ENCODE measurements at regions not wholly inside any gene's neighbourhood (a gene's known extent, or its start where the extent isn't known, plus 50 kb on each side); places are given as distances from the start of the nearest gene placed in this dataset.
"Not testable (repeated sequence)": the region's sequence is repeated elsewhere in the genome, so short reads cannot be mapped to it uniquely, and the experiment has no call there.

DNA sequence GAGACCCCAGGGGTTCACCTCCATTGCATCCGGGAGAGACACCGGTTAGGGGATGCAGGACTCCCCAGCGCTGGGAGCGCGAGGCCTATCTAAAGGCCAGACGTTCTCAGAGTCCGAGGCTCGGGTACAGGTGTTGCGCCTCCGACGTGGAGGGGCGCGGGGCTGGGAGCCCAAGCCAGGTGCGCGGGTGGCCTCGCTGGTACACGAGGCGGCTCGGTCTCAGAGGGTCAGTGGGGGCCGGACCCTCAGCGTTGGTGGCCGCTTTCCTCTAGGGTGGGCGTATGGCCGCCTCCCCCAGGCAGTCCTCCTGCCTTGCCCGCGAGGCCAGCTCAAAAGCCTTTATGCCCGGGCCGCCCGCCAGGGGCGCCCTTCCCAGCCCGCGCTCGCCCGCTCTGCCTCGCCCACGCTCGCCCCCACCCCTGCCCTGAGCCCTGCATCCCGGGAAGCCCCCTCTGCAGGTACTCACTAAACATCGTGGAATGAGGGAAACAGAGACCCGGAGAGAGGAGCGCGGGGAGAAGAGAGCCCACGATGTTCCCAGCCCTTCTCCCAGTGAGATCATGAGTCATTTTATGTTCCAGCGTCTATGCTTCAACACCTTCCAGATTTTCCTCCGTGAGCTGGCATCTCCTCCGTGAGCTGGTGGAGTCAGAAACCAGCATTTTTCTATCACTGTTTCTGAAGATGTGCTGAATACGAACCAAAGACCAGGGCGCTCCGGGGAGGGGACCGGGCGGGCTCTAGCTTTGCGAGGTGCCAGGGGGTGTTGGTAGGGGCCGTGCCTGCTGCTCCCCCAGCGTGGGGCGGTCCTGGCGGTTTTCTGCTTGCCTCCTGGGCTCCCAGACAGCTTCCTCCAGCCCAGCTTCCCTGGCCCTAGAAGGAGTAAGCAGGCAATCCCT lies 73.8 kb downstream of the DIO3 start:
- DNase-seq: no peak

DNA sequence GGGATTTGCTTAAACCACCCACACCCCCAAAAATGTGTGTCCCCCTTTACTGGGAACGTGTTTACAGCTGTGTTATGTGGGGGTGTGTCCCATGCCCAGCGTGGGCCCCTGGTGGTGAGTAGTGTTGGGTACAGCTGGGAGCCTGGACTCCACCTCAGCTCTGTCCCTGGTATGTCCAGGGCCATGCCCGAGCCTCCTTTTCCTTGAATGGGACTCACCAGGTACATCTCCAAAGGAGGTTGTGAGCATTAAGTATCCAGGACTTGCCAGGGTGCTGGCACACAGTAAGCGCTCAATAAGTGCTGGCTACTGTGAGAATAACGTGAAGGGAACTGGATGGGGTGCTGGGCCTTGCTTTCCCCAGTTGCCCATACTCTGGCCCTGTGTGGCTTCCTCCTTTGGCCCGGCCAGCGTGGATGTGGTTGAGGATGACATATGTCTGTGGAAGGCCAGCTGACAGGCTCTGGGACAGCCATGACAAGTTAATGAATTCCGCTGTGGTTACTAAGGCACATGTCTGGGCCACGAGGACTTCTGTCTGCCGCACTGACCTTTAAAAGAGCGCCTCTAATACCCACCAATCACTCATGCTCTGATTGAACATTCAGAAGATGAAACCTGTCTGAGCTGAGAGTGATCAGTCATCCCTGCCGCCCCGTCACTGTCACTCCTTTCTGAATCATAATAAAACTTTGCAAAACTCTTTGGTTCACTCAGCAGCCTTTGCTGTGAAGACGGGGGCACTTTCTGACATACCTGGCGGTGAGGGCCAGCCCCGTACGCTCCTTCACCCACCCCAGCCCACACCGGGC lies 74.7 kb downstream of the DIO3 start:
- no peak for DNase-seq

DNA sequence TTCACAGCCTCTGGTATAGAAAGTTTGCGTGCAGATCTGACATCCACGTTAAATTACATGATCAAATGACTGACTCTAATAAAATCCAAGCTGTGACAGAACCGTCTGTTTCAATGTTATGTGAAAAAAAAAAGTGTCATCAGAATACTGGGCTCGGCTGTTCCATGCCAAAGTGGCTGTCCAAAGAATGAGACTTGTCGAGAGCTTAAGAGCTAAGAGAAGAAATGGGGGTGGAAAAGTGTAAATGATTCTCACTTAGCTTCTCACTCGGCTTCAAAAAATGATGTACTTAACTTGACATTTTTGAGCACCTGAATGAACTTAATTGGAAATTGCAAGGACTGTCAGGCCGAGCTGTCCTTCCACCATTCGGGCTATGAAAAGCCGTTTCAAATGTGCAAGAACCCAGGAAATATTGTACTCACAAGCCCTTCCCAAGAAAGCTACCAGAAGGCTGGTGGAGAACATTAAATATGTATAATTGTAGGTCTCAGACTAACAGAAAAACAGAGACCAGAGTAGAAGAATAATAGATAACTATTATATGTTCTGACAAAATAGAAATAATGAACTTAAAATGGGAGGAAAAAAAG lies 78.0 kb downstream of the DIO3 start:
- no peak for DNase-seq

DNA sequence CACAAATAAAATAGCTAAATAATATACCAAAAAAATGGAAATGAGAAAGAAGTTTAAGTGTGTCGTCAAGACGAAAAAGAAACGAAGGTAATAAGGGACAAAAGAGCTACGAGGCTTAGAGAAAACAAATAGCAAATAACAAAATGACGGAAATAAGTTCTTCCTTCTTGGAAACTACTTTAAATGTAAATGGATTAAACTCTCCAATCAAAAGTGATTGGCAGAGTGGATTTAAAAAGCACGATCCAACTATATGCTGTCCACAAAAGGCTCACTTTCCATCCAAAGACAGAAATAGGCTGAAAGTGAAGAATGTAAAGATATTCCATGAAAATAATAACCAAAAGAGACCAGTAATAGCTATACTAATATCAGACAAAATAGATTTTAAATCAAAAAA lies 82.4 kb downstream of the DIO3 start:
- no peak for DNase-seq

DNA sequence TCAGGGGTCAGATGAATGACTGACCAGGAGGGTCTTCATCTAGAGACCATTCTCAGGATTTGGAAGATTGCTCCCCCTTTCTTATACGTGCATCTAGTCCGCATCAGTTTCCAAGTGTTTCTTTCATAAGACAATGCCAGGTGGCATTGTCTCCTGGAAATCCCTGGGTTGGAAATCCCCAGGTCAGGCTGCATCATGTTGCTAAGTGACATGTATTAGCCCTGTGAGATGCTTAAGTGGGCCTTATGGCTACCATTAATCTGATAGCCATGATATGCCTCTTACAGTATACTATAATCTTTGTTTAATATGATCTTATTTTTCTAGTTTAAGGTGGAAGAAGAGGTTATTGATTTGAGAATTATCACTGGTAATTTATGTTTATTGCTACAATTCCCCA lies 92.8 kb downstream of the DIO3 start:
- no peak for DNase-seq

DNA sequence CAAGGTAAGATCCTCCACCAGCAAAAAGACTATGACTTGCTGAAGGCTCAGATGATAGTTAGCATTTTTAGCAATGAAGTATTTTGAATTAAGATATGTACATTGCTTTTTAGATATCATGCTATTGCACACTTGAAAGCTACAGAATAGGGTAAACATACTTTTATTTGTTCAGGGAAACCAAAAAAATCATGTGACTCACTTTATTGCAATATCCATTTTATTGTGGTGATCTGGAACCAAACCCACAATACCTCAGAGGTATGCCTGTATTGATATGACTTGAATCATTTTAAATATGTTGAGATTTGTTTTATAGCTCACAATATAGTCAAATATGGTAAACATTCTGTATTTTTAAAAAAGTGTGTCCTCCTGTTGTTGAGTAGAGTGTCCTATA lies 96.1 kb downstream of the DIO3 start:
- DNase-seq: no peak

DNA sequence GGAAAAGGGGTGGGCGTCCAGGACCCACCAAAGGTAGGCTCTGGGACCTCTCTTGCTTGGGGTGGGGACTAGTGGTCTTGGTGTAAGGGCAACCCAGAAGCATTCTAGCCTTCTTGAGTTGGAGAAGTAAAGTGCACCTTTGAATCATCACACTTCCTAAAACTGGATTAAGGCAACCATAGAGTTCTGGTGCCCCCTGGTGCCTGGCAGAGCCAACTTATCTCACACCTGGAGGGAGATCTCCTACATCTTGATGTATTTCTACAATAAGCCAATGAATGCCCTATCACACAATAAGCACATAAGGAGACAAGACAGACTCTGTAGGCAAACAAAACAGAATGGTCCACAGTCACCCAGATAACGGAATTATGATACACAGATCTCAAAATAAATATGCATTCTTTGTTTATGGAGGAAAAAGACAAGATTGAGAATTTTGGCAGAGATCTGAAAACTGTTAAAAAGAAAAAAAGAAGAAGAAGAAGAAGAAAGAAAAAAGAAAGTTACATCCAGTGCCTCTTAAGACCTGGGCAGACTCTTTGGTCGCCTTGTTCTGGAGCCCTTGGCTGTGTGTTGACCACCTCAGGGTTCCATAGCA lies 95.9 kb upstream of the PPP2R5C start:
- DNase-seq: peak; percentile 16

DNA sequence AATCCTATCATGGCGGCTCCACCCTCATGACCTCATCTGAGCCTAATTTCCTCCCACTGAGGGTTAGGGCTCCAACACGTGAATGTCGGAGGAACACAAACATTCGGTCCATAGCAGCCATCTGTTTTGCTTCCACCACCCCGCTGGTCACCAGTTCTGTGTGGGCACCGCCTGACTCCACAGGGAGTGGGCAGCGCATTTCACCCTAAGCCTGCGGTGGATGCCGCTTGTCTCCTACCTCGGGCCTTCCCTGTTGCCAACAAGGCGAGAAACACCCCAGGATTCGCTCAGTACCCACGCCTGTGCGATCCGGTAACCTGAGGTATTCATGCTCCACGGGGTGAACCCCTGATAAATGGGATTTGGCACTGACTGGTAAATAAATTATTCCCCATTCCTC lies 95.2 kb upstream of the PPP2R5C start:
- DNase-seq: no peak

DNA sequence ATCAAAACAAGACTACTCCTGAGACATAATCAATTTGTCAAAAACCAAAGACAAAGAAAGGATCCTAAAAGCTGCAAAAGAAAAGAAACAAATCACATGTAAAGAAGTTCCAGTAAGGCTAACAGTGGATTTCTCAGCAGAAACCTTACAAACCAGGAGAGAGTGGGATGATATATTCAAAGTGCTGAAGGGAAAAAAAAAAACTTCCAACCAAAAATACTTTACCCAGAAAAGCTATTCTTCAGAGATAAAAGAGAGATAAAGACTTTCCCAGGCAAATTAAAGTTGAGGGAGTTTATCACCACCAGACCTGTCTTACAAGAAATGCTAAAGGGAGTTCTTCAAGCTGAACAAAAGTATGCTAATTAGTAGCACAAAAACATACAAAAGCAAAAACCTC lies 91.9 kb upstream of the PPP2R5C start:
- DNase-seq: no peak

DNA sequence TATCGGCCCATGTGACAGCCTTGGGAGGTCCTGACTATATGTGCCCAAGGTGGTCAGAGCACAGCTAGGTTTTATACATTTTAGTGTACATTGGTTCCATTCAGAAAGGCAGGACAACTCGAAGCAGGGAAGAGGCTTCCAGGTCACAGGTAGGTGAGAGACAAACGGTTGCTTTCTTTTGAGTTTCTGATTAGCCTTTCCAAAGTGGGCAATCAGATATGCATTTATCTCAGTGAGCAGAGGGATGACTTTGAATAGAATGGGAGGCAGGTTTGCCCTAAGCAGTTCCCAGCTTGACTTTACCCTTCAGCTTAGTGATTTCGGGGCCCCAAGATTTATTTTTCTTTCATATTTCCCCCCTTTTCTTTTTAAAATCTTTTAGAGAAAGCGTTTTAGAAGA lies 87.6 kb upstream of the PPP2R5C start:
- no peak for DNase-seq

DNA sequence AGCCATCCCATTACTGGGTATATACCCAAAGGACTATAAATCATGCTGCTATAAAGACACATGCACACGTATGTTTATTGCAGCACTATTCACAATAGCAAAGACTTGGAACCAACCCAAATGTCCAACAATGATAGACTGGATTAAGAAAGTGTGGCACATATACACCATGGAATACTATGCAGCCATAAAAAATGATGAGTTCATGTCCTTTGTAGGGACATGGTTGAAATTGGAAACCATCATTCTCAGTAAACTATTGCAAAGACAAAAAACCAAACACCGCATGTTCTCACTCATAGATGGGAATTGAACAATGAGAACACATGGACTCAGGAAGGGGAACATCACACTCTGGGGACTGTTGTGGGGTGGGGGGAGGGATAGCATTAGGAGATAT lies 85.7 kb upstream of the PPP2R5C start:
- not testable (repeated sequence) for DNase-seq

DNA sequence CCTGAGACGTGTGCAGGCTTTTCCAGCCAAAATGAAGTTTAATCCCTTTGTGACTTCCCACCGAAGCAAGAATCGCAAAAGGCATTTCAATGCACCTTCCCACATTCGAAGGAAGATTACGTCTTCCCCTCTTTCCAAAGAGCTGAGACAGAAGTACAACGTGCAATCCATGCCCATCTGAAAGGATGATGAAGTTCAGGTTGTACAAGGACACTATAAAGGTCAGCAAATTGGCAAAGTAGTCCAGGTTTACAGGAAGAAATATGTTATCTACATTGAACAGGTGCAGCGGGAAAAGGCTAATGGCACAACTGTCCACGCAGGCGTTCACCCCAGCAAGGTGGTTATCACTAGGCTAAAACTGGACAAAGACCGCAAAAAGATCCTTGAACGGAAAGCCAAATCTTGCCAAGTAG lies 83.6 kb upstream of the PPP2R5C start:
- not testable (repeated sequence) for DNase-seq

DNA sequence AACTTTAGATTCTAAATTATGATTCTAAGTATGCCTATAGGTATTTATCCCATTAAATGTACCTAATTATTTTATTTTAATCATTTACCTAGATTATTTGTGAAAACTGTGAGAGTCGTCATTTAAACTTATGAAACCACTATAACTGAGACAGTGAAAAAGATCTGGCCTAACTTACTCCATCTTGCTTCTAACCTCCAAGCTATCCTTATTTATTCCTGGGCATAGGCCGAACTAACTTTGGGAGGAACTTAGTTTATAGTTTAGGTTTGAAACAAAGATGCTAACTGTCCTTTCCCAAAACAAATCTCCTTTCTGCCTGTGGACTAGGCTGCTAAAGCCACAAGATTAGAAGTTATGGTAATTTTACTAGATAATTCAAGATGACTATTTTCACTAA lies 79.7 kb upstream of the PPP2R5C start:
- DNase-seq: no peak

DNA sequence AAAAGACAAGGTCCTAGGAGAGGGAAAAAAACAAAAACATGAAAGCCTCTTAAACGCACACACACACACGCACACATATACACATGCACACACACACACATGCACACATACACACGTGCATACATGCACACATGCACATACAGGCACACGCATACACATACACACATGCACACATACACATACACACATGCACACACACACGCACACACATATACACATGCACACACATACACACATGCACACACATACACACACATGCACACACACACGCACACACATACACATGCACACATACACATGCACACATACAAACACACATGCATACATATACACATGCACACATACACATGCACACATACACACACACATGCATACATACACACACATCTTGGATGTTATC lies 78.1 kb upstream of the PPP2R5C start:
- DNase-seq: no peak

DNA sequence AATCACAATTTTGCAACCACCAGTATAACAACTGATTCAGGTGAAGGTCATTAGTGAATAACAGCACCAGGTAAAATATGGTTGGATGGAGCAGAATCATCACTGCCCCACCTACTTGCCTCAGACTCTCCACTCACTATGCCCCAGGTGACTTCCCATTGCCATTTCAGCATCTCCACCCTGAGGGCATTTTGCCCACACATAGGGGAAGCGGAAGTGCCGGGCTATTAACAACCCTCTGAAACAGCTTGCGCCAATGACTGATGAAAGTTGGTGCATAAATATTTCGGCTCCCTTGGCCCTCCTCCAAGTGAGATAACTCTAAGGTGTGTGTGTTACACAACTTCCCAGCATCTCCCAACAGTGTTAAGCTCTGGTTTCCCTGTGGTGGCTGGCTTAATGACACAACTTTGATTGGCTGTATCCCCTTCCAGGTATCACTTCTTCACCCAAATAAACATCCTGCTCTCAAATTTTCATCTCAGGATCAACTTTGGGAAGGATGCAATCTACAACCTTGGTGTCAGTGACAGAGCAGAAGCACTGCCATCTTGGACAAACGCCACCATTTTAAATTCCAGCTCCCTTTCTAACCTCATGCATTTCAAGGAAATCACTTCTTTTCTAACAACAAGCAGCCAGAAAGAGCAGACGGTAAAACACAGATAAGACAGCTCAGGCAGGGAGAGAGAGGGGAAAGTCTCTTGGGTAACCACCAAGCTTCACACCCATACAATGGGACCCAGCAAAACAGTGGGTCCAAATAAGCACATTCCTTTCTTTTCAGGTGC lies 73.6 kb upstream of the PPP2R5C start:
- DNase-seq: no peak

DNA sequence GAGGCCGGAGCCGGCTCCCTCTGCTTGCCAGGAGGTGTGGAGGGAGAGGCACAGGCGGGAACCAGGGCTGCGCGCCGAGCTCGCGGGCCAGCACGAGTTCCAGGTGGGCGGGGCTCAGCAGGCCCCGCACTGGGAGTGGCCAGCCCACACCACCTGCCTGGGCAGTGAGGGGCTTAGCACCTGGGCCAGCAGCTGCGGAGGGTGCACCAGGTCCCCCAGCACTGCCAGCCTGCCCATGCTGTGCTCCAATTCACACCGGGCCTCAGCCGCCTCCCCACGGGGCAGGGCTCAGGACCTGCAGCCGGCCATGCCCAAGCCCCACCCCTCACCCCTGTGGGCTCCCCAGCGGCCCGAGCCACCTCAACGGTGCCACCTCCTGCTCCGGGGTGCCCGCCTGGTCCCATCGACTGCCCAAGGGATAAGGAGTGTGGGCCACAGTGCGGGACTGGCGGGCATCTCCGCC lies 72.4 kb upstream of the PPP2R5C start:
- no peak for DNase-seq

DNA sequence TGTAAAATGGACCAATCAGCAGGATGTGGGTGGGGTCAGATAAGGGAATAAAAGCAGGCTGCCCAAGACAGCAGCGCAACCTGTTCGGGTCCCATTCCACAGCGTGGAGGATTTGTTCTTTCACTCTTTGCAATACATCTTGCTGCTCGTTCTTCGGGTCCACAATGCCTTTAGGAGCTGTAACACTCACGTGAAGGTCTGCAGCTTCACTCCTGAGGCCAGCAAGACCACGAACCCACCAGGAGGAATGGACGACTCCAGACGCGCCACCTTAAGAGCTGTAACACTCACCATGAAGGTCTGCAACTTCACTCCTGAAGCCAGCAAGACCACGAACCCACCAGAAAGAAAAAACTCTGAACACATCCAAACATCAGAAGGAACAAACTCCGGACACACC lies 71.5 kb upstream of the PPP2R5C start:
- not testable (repeated sequence) for DNase-seq

DNA sequence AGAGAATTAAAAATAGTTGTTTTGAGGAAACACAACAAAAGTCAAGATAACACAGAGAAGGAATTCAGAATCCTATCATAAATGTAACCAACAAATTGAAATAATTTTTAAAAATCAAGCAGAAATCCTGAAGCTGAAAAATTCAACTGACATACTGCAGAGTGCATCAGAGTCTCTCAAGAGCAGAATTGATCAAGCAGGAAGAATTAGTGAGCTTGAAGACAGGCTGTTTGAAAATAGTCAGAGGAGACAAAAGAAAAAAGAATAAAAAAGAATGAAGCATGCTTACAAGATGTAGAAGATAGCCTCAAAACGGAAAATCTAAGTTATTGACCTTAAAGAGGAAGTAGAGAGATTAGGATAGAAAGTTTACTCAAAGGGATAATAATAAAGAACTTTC lies 65.8 kb upstream of the PPP2R5C start:
- no peak for DNase-seq

DNA sequence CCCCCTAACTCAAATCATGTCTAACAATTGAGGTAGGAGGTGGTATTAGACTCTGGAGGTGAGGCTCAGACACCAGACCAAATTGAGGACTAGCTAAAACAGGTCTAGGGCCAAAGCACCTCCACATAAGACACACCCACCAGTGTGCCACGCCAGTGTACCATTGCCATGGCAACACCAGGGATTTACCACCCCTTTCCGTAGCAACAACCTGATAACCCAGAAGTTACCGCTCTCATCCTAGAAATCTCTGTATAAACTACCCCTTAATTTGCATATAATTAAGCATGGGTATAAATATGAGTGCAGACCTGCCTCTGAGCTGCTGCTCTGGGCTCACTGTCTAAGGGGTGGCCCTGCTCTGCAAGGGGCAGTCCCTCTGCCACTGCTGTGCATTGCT lies 57.4 kb upstream of the PPP2R5C start:
- DNase-seq: peak; percentile 52

DNA sequence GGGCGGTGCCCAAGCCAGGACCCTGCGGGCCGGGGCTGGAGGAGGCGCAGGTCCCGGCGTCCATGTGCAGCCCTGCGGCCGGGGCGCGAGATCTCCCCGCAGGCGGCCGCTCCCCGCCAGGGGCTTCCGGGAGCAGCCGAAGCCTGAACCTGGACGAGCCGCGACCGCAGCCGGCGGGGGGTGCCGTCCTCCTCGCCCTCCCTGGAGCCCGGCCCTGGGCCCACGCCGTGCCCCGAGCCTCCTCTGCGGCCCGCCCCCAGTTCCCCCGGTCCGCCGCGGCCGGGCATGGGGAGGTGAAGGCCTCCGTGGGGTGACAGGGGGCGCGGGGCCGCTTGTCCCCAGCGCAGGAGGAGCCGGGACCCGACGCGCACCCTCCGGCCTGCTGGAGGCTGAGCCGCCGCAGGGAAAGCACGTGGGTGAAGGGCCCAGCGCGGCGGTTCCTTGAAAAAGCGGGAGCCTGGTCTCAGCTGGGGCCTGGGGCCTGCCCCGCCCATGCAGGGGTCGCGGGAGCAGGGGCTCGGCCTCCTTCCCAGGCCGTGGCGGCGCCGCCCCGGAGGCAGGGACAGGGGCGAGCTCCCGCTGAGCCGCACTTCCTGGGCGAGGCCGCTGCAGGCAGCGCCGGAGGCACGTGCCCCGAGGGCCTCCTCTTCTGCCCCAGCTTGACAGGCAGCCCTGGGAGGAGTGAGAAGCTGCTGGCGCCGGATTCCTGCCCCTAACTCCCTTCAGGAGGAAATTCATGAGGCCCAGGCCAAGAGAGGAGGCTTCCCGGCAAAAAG lies 55.6 kb upstream of the PPP2R5C start:
- peak; percentile 72 for DNase-seq

DNA sequence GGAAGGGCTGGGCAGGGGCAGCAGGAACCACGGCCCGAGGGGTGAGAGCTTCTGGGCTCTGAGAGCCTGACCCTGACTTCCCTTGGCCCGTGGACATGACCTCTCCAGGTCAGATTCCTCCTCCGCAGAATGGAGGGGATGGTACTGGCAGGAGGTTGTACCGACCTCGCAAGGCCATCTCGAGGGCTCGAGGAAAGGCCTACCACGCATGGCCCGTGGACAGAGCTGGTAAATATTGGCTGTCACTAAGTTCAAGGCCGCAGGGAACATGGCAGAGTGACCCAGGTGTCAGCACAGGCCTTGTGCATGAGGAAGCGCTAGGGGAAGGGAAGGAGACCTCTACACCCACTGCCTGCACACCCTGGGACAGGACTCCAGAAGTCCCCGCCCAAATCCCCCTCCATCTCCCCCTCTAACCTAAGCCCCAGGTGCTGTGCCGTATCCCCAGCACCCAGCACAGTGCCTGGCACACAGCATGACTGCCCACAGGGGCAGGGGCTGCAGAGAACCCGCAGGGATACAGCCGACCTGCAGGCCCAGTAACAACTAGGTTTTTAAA lies 54.9 kb upstream of the PPP2R5C start:
- DNase-seq: no peak
